HepG2 (cell line): ENCODE measurements at regions not wholly inside any gene's neighbourhood (a gene's known extent, or its start where the extent isn't known, plus 50 kb on each side); places are given as distances from the start of the nearest gene placed in this dataset.

Source experiments
- ATAC-seq: fragments of 200-7000 bp; cut with Tn5 transposase; 3 replicates; pipeline ENCODE4 v1.9.1; 2020; ENCODE audit warnings: mild to moderate bottlenecking, moderate library complexity
- BruUV-seq: library from RNA; stranded (reverse); fragments of 400-500 nt; replicated peaks from 2 replicates; lab custom pipeline; 2021; lab: Mats Ljungman, UMichigan
- CTCF ChIA-PET: fragments of 300-600 bp; formaldehyde crosslinking; extraction: SDS; loops from one replicate; lab custom pipeline; 2021; ENCODE audit warnings: low total read pairs, inconsistent platforms, low intra/inter-chr PET ratio; lab: Yijun Ruan, JAX
- POLR2A ChIA-PET: fragments of 350-600 bp; sonication (Branson Sonifier 250); formaldehyde crosslinking; loops from one replicate; lab custom pipeline; 2020; ENCODE audit warnings: antibody characterized with exemption, inconsistent platforms; lab: Yijun Ruan, JAX
- DNase-seq: peaks from one replicate; pipeline ENCODE4 v3.0.0-alpha.2; 2015; ENCODE audit warnings: low spot score
- FAIRE-seq: peaks from 3 replicates; lab custom pipeline; 2011; peaks lifted over from hg19 to GRCh38; lab: Jason Lieb, UNC
- H2AFZ ChIP-seq: one replicate; pipeline ENCODE4 v1.6.1; 2011; ENCODE audit warnings: low read length, inconsistent platforms
- H3K27ac ChIP-seq: fragments of 300-600 bp; 3 replicates; pipeline ENCODE4 v1.8.0; 2011; ENCODE audit warnings: mixed run types, mild to moderate bottlenecking, mixed read lengths, low read length, inconsistent platforms; ENCODE audit not compliant: insufficient read depth; ENCODE audit errors: extremely low read length
- H3K27me3 ChIP-seq, 2 experiments: fragments of 200-600 bp in 1 of 2; 2 replicates in 1 of 2; 3 replicates in 1 of 2; pipeline versions ENCODE4 v1.6.0 to v1.8.0; 2011; ENCODE audit warnings: low read length in 2 of 2, mild to moderate bottlenecking in 2 of 2, moderate library complexity in 2 of 2, inconsistent platforms in 1 of 2; ENCODE audit not compliant: insufficient read depth in 2 of 2, control insufficient read depth in 1 of 2
- H3K36me3 ChIP-seq, 2 experiments: fragments of 200-600 bp in 1 of 2; replicated peaks in 1 of 2; 2 replicates in 1 of 2; 3 replicates in 1 of 2; pipeline versions ENCODE4 v1.5.1 to v1.8.0; 2011; ENCODE audit warnings: low read length in 2 of 2, inconsistent platforms in 1 of 2; ENCODE audit not compliant: insufficient read depth in 2 of 2, control insufficient read depth in 1 of 2
- H3K4me1 ChIP-seq: 2 replicates; pipeline ENCODE4 v1.5.1; 2012; ENCODE audit warnings: low read length, inconsistent platforms; ENCODE audit not compliant: insufficient read depth
- H3K4me2 ChIP-seq: 2 replicates; pipeline ENCODE4 v1.6.0; 2011; ENCODE audit warnings: low read depth, low read length, inconsistent platforms
- H3K4me3 ChIP-seq, 3 experiments: fragments of 200-600 bp in 1 of 3; sonication (generic), shearing (Covaris generic) in 1 of 3; replicated peaks in 1 of 3; 2 replicates each; pipeline ENCODE4 v1.5.1; 2011 to 2016; ENCODE audit warnings: low read length in 3 of 3, inconsistent platforms in 2 of 3, low read depth in 2 of 3, mild to moderate bottlenecking in 2 of 3, control low read depth in 1 of 3, mixed read lengths in 1 of 3; ENCODE audit not compliant: insufficient read depth in 1 of 3
- H3K79me2 ChIP-seq: one replicate; pipeline ENCODE4 v1.6.1; 2011; ENCODE audit warnings: low read length, inconsistent platforms; ENCODE audit not compliant: insufficient read depth
- H3K9ac ChIP-seq: 2 replicates; pipeline ENCODE4 v1.6.0; 2011; ENCODE audit warnings: mild to moderate bottlenecking, low read depth, low read length, inconsistent platforms; ENCODE audit not compliant: insufficient read depth
- H3K9me3 ChIP-seq: 2 replicates; pipeline ENCODE4 v1.5.1; 2012; ENCODE audit warnings: mild to moderate bottlenecking, low read length
- H4K20me1 ChIP-seq: 2 replicates; pipeline ENCODE4 v1.6.0; 2011; ENCODE audit warnings: inconsistent platforms, mild to moderate bottlenecking, low read length, moderate library complexity; ENCODE audit not compliant: insufficient read depth
- ARID2 ChIP-seq: sonication (generic); formaldehyde crosslinking; IDR thresholded peaks from 2 replicates; pipeline ENCODE4 v1.8.1; 2022; ENCODE audit warnings: mild to moderate bottlenecking, missing genetic modification reagents, borderline replicate concordance
- ATF3 ChIP-seq: sonication (generic); formaldehyde crosslinking; IDR thresholded peaks from 2 replicates; pipeline ENCODE4 v1.4.0; 2020; ENCODE audit warnings: missing genetic modification reagents
- CEBPG ChIP-seq: IDR thresholded peaks from 2 replicates; pipeline ENCODE4 v1.6.1; 2016
- E2F5 ChIP-seq: sonication (generic); formaldehyde crosslinking; conservative IDR thresholded peaks from 2 replicates; pipeline ENCODE4 v1.4.0; 2020; ENCODE audit warnings: missing genetic modification reagents
- FOXK1 ChIP-seq: sonication (generic); formaldehyde crosslinking; IDR thresholded peaks from 2 replicates; pipeline ENCODE4 v1.4.0; 2020; ENCODE audit warnings: low read depth, missing genetic modification reagents, borderline replicate concordance
- HHEX ChIP-seq: IDR thresholded peaks from 2 replicates; pipeline ENCODE4 v1.6.1; 2016; ENCODE audit warnings: control low read depth
- HMGXB3 ChIP-seq: sonication (generic); formaldehyde crosslinking; IDR thresholded peaks from 2 replicates; pipeline ENCODE4 v1.4.0; 2020; ENCODE audit warnings: missing genetic modification reagents, borderline replicate concordance
- KMT2B ChIP-seq: IDR thresholded peaks from 2 replicates; pipeline ENCODE4 v1.6.1; 2016; ENCODE audit warnings: missing genetic modification reagents, missing compliant biosample characterization
- MTA1 ChIP-seq: sonication (generic); formaldehyde crosslinking; IDR thresholded peaks from 2 replicates; pipeline ENCODE4 v1.4.0; 2020; ENCODE audit warnings: missing genetic modification reagents, mild to moderate bottlenecking, borderline replicate concordance
- MYNN ChIP-seq: sonication (generic); formaldehyde crosslinking; IDR thresholded peaks from 2 replicates; pipeline ENCODE4 v1.4.0; 2020; ENCODE audit warnings: mild to moderate bottlenecking, low read depth, missing genetic modification reagents
- NFKB2 ChIP-seq: sonication (generic); formaldehyde crosslinking; IDR thresholded peaks from 2 replicates; pipeline ENCODE4 v1.4.0; 2020; ENCODE audit warnings: missing genetic modification reagents, borderline replicate concordance
- SRF ChIP-seq: IDR thresholded peaks from 2 replicates; pipeline ENCODE4 v1.6.1; 2011; ENCODE audit warnings: mild to moderate bottlenecking, low read depth, low read length, moderate library complexity
- THAP11 ChIP-seq: IDR thresholded peaks from 2 replicates; pipeline ENCODE4 v1.6.1; 2016; ENCODE audit warnings: missing biosample characterization, missing genetic modification reagents
- ZBTB1 ChIP-seq: sonication (generic); formaldehyde crosslinking; IDR thresholded peaks from 2 replicates; pipeline ENCODE4 v1.4.0; 2020; ENCODE audit warnings: missing genetic modification reagents, borderline replicate concordance
- ZFAT ChIP-seq: sonication (generic); formaldehyde crosslinking; conservative IDR thresholded peaks from 2 replicates; pipeline ENCODE4 v1.8.1; 2023; ENCODE audit warnings: missing genetic modification reagents, inconsistent platforms
- ZNF251 ChIP-seq: sonication (generic); formaldehyde crosslinking; IDR thresholded peaks from 2 replicates; pipeline ENCODE4 v1.9.0; 2021; ENCODE audit warnings: mild to moderate bottlenecking, missing genetic modification reagents
- ZNF496 ChIP-seq: sonication (generic); formaldehyde crosslinking; IDR thresholded peaks from 2 replicates; pipeline ENCODE4 v1.8.1; 2023; ENCODE audit warnings: mild to moderate bottlenecking, moderate library complexity, missing genetic modification reagents; ENCODE audit not compliant: insufficient replicate concordance
- ZNF558 ChIP-seq: sonication (generic); formaldehyde crosslinking; IDR thresholded peaks from 2 replicates; pipeline ENCODE4 v1.9.0; 2022; ENCODE audit warnings: mild to moderate bottlenecking, missing genetic modification reagents, borderline replicate concordance
- ZNF569 ChIP-seq: sonication (generic); formaldehyde crosslinking; IDR thresholded peaks from 2 replicates; pipeline ENCODE4 v1.5.0; 2020; ENCODE audit warnings: mild to moderate bottlenecking, missing genetic modification reagents, moderate library complexity, borderline replicate concordance
- ZNF605 ChIP-seq: sonication (generic); formaldehyde crosslinking; IDR thresholded peaks from 2 replicates; pipeline ENCODE4 v1.8.0; 2022; ENCODE audit warnings: mild to moderate bottlenecking, missing genetic modification reagents
- ZNF660 ChIP-seq: sonication (generic); formaldehyde crosslinking; IDR thresholded peaks from 2 replicates; pipeline ENCODE4 v1.5.1; 2020; ENCODE audit warnings: mild to moderate bottlenecking, low read depth, missing genetic modification reagents, borderline replicate concordance
- ZNF883 ChIP-seq: sonication (generic); formaldehyde crosslinking; IDR thresholded peaks from 2 replicates; pipeline ENCODE4 v1.5.1; 2020; ENCODE audit warnings: mild to moderate bottlenecking, missing genetic modification reagents; ENCODE audit errors: not compliant biosample characterization
- WGBS: methylation state at CpG from one replicate; pipeline ENCODE4 v1.1.6; 2017; ENCODE audit warnings: low lambda C conversion rate; 5-methylcytosine and 5-hydroxymethylcytosine counted together
- in situ Hi-C: cut with HindIII; loops from 2 replicates; pipeline ENCODE4 v1.10.0; 2017; ENCODE audit warnings: low pct_unique_long_range_greater_than_20kb; ENCODE audit not compliant: extremely low pct_ligation_motif_present
- intact Hi-C: fragments of 100-400 bp; cut with micrococcal nuclease; formaldehyde crosslinking; loops from one replicate; pipeline ENCODE4 v1.10.0; 2022; ENCODE audit not compliant: unreplicated experiment

GRCh38 chr18:67385455-67385854 lies 131.1 kb downstream of the DSEL start:
- no peak overlapping the region for H3K9ac ChIP-seq
- H3K9me3 ChIP-seq = no peaks in the 10 kb centered on the region
- H3K36me3 ChIP-seq = no peaks in the 10 kb centered on the region
- ChIA-PET POLR2A (interaction anchor here (1.4 kb wide), 1 partner anchor 130 kb away, joined by 5 read pairs; the partner anchor contains the start of gene DSEL), CTCF (no interaction called here)
- H2AFZ ChIP-seq = no peak overlapping the region
- H3K27ac ChIP-seq = peak overlapping the region; percentile 51
- intact Hi-C loops = loop anchor here (10.0 kb wide), 1 partner anchor 129 kb away; the partner anchor contains the start of gene DSEL
- H3K4me1 ChIP-seq = peaks cover 31% of the 10 kb centered on the region
- ATAC-seq = peak; percentile 75
- WGBS = 5% methylated on average over 6 of the region's 6 CpGs
- H3K4me2 ChIP-seq = peak overlapping the region; percentile 47
- no peaks in the 10 kb centered on the region for H4K20me1 ChIP-seq
- no peaks in the 10 kb centered on the region for H3K79me2 ChIP-seq
- FAIRE-seq = peak; percentile 21
- peak; percentile 78 for DNase-seq
- peak overlapping the region in 1 of 3 experiments; percentile 12; a peak in 1 of 6 replicates for H3K4me3 ChIP-seq
- in situ Hi-C loops = no loop called here
- no TSS peak for BruUV-seq
- H3K27me3 ChIP-seq = no peaks in the 10 kb centered on the region
- TF ChIP-seq MTA1 (CRISPR knock-in tag) = no peak
- TF ChIP-seq SRF = 0 out of 2 replicates have a peak, but pooled peaks have one; percentile 35
- no peak for TF ChIP-seq ZFAT (CRISPR knock-in tag)
- no peak for TF ChIP-seq ZBTB1 (CRISPR knock-in tag)
- TF ChIP-seq CEBPG (CRISPR knock-in tag) = no peak
- TF ChIP-seq KMT2B (CRISPR knock-in tag) = 0 out of 2 replicates have a peak, but pooled peaks have one; percentile 8
- no peak for TF ChIP-seq ZNF251 (CRISPR knock-in tag)
- TF ChIP-seq FOXK1 (CRISPR knock-in tag) = peak; percentile 8; the same call in 1 of the 2 replicates
- TF ChIP-seq NFKB2 (CRISPR knock-in tag) = no peak
- no peak for TF ChIP-seq ZNF569
- no peak for TF ChIP-seq ZNF496
- no peak for TF ChIP-seq ATF3 (CRISPR knock-in tag)
- no peak for TF ChIP-seq E2F5
- TF ChIP-seq HMGXB3 (CRISPR knock-in tag) = no peak
- TF ChIP-seq HHEX (CRISPR knock-in tag) = no peak; the same call in 1 of the 2 replicates
- no peak for TF ChIP-seq ARID2 (CRISPR knock-in tag)
- TF ChIP-seq ZNF605 = no peak
- no peak for TF ChIP-seq ZNF558 (CRISPR knock-in tag)
- no peak for TF ChIP-seq ZNF883 (CRISPR knock-in tag)
- 0 out of 2 replicates have a peak, but pooled peaks have one; percentile 5 for TF ChIP-seq THAP11 (CRISPR knock-in tag)
- TF ChIP-seq MYNN = no peak
- TF ChIP-seq ZNF660 (CRISPR knock-in tag) = no peak
